GM10266 (cell line): ENCODE measurements at regions not wholly inside any gene's neighbourhood (a gene's known extent, or its start where the extent isn't known, plus 50 kb on each side); places are given as distances from the start of the nearest gene placed in this dataset.

Experiments used
- DNase-seq: peaks from one replicate; pipeline ENCODE4 v3.0.0; 2012; ENCODE audit errors: extremely low spot score
- TF ChIP-seq, protein P1 (sequence below): IDR thresholded peaks from 2 replicates; pipeline ENCODE4 v1.5.1; 2012; ENCODE audit warnings: mild to moderate bottlenecking, low read depth; ENCODE audit not compliant: control insufficient read depth, insufficient read depth; ENCODE audit errors: missing control alignments

DNA sequence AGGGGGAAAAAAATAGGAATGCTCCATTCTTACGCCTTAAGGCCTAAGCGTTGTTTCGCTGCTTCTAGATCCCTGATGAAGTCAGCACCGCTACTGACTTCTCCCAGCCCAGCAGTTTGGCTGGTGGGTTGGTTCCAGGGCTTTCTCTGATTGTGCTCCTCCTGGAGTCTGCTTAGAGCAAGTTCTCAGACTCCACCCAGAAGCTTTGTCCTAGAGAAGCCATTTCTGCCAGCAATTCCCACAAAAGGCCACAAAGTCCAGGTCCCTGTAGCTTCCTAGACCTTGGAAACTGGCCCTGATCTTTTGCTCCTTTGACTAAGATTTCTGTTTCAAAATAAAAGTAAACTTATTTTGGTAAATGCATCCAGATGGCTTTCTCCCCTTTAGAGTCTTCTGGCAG is 65.4 kb downstream of the KCTD12 start:
- TF ChIP-seq, protein P1, sequence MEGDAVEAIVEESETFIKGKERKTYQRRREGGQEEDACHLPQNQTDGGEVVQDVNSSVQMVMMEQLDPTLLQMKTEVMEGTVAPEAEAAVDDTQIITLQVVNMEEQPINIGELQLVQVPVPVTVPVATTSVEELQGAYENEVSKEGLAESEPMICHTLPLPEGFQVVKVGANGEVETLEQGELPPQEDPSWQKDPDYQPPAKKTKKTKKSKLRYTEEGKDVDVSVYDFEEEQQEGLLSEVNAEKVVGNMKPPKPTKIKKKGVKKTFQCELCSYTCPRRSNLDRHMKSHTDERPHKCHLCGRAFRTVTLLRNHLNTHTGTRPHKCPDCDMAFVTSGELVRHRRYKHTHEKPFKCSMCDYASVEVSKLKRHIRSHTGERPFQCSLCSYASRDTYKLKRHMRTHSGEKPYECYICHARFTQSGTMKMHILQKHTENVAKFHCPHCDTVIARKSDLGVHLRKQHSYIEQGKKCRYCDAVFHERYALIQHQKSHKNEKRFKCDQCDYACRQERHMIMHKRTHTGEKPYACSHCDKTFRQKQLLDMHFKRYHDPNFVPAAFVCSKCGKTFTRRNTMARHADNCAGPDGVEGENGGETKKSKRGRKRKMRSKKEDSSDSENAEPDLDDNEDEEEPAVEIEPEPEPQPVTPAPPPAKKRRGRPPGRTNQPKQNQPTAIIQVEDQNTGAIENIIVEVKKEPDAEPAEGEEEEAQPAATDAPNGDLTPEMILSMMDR = no peak
- no peak for DNase-seq

DNA sequence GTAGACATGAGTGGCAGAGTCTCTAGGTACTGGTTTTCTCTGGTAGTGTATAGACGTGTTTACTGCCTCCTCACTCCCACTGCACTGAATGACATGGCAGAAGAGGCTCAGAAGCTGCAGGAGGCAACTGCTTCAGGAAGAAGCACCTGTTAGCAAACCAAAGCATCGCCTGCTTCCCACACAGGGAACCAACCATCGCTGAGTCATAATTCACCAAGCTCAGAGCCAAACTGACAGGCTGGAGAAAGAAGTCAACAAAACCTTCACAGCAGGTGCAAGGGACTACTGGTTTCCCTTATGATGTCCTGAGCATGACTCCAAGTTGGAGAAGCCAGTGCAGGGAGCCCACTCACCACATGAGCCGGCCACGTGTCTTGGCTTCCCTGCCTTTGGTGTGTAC is 69.8 kb downstream of the KCTD12 start:
- no peak for DNase-seq
- TF ChIP-seq, protein P1 = no peak

DNA sequence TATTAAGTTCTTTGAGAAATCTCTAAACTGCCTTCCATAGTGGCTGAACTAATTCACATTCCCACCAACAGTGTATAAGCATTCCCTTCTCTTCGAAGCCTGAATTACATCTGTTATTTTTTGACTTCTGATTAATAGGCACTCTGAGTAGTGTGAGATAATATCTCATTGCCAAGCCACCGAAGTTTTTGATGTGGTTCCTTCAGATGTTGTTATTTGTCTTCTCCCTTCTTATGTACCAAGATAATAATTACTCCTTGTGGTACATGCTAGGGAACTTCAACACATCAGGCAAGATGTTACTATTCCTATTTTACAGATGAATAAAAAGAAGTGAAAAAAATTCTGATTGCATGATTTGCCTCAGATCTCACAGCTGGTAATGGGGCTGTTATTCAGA is 70.9 kb downstream of the KCTD12 start:
- DNase-seq = no peak
- TF ChIP-seq, protein P1 = no peak

DNA sequence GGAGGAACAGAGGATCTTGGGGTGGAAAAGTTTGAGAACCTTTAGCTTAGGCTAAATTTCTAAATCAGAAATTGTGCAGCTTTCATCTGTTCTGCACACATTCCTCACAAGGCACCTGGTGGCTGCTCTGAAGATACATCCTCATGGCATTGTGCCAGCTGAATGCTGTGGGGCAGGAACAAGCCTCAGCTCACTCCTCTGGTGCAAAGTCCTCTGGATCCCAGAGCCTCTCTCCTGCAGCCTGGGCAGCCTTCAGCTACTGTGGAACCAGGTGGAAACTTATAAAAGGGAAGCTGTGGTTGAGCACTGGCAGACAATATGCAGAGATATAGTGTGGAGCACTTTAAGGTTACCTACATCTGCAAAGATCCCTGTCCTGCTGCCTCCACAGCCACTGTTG is 72.3 kb downstream of the KCTD12 start:
- TF ChIP-seq, protein P1 = no peak
- DNase-seq = no peak

DNA sequence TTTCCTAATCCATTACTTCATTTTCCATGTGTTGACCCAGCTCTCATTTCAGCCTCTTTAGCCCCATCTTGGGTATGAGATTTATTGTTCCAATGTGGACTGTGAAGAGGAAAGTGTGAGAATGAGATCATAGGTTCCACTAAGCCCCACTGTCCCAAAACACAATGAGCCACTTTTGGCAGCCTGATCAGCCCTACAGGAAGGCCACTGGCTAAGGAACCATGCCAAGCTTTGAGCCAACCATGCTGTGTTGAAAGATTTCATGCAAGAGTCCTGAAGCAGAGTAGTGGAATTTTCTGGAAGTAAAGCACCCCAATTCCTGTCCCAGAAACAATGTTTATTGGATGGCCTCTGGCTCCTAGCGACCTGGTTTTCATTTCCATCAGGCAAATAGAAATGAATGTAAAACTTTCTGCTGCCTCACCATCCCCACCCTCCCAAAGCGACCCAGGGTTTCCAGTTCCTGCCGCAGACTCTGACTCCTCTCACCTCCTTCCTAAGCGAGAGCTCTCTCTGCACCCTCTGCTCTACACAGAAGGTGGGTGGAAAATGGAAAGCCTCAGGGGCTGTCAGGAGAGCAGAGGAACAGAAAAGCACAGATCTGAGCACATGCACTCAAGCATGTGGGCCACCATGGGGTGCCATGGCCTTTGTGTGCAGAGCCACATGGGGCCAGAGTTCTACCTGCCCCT is 73.1 kb downstream of the KCTD12 start:
- TF ChIP-seq, protein P1 = no peak
- no peak for DNase-seq

DNA sequence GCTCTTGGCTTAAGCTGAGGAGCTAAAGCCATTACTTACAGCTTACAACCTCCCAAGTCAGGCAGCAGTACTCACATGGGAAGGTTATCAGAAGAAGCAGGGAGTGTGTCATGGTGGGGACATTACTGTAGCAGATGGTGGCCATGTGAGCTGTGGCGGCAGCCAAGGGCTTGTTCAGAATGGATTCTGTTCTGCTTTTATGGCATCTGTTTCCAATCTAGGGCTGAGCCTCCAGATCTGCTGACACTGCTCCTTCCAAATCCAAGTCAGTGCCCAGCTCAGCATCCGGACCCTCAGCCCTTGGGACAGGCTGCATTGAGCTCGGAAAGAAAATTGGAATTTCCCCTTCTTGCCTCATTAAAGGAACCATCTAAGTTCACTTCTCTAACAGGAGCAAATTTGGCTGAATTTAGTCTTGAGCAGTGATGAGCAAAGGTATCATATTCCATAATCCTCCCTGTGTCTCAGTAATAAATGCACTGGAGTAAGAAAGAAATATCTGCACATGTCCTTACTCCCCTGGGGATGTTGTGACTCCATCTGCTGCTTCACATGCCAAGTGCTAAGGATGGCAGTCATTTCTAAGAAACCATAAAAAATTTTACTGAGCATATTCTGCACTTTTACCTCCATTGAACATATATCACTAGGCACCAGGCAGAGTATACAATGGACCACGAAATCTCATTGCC is 73.9 kb downstream of the KCTD12 start:
- no peak for DNase-seq
- TF ChIP-seq, protein P1 = no peak

DNA sequence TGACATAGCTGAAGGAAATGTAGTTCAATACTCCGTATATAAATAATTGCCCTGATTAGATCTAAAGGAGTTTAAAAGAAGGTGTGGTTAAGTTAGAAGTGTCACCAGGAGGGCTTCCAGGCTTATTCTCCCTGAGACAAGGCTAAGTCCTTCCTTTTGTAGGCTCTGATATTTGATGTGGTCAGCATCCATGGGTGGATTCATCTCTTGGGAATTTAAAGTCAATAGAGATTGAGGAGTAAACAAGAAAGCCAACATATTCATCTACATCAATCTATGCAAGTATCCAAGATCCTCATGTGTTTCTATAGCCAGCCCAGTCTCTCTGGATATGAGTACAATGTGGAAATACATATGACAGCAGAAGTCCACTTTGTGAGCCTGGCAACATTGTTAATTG is 76.8 kb downstream of the KCTD12 start:
- DNase-seq = no peak
- TF ChIP-seq, protein P1 = no peak
